K562 (cell line): ENCODE measurements at regions not wholly inside any gene's neighbourhood (a gene's known extent, or its start where the extent isn't known, plus 50 kb on each side); places are given as distances from the start of the nearest gene placed in this dataset.
"Not testable (repeated sequence)": the region's sequence is repeated elsewhere in the genome, so short reads cannot be mapped to it uniquely, and the experiment has no call there.

Experiments
- ATAC-seq: fragments of 200-7000 bp; cut with Tn5 transposase; 3 replicates; pipeline ENCODE4 v1.9.1; 2020; ENCODE audit warnings: moderate library complexity
- BruUV-seq: library from RNA; stranded (reverse); fragments of 400-500 nt; replicated peaks from 2 replicates; lab custom pipeline; 2021; lab: Mats Ljungman, UMichigan
- CTCF ChIA-PET: fragments of 300-600 bp; formaldehyde crosslinking; extraction: SDS; loops from one replicate; lab custom pipeline; 2021; ENCODE audit warnings: low intra/inter-chr PET ratio; lab: Yijun Ruan, JAX
- POLR2A ChIA-PET: fragments of 300-600, 350-650 bp; sonication (Branson Sonifier 250); formaldehyde crosslinking; extraction: SDS; loops from one replicate; lab custom pipeline; 2021; ENCODE audit warnings: antibody characterized with exemption, inconsistent platforms; lab: Yijun Ruan, JAX
- DNase-seq, 4 experiments: peaks; one replicate each; pipeline versions ENCODE4 v3.0.0 to v3.0.0-alpha.2; 2011 to 2018; ENCODE audit warnings: low spot score in 3 of 4, mixed read lengths in 3 of 4; ENCODE audit errors: extremely low read depth in 1 of 4
- FAIRE-seq: peaks from 2 replicates; lab custom pipeline; 2011; peaks lifted over from hg19 to GRCh38; lab: Jason Lieb, UNC
- H2AFZ ChIP-seq: 2 replicates; pipeline ENCODE4 v1.6.0; 2011; ENCODE audit warnings: low read depth, low read length, control low read depth, inconsistent platforms
- H3K27ac ChIP-seq: fragments of 200-600 bp; 3 replicates; pipeline ENCODE4 v1.8.0; 2011; ENCODE audit warnings: low read depth, mild to moderate bottlenecking, control low read depth, inconsistent platforms, low read length, moderate library complexity, mixed read lengths; ENCODE audit errors: extremely low read depth
- H3K27me3 ChIP-seq, 2 experiments: fragments of 300-600 bp in 1 of 2; 2 replicates in 1 of 2; 3 replicates in 1 of 2; pipeline versions ENCODE4 v1.6.0 to v1.8.0; 2011; ENCODE audit warnings: inconsistent platforms in 2 of 2, low read length in 2 of 2, mild to moderate bottlenecking in 1 of 2, mixed read lengths in 1 of 2, moderate library complexity in 1 of 2; ENCODE audit not compliant: control insufficient read depth in 2 of 2, insufficient read depth in 2 of 2
- H3K36me3 ChIP-seq: fragments of 300-600 bp; 3 replicates; pipeline ENCODE4 v1.8.0; 2011; ENCODE audit warnings: mild to moderate bottlenecking, low read length, inconsistent platforms; ENCODE audit not compliant: control insufficient read depth, insufficient read depth
- H3K4me1 ChIP-seq, 2 experiments: fragments of 200-600 bp in 1 of 2; replicated peaks in 1 of 2; 2 replicates in 1 of 2; 3 replicates in 1 of 2; pipeline versions ENCODE4 v1.5.1 to v1.8.0; 2011; ENCODE audit warnings: inconsistent platforms in 2 of 2, low read length in 2 of 2, mild to moderate bottlenecking in 1 of 2, mixed read lengths in 1 of 2, moderate library complexity in 1 of 2; ENCODE audit not compliant: control insufficient read depth in 2 of 2, insufficient read depth in 2 of 2
- H3K4me2 ChIP-seq: 2 replicates; pipeline ENCODE4 v1.6.1; 2011; ENCODE audit warnings: low read length, control low read depth, inconsistent platforms, mixed read lengths; ENCODE audit not compliant: insufficient read depth
- H3K4me3 ChIP-seq: fragments of 200-600 bp; sonication (generic), shearing (Covaris generic); 2 replicates; pipeline ENCODE4 v1.5.1; 2016; ENCODE audit warnings: control low read depth, inconsistent platforms
- H3K79me2 ChIP-seq: fragments of 200-600 bp; 3 replicates; pipeline ENCODE4 v1.8.0; 2011; ENCODE audit warnings: low read length, inconsistent platforms; ENCODE audit not compliant: control insufficient read depth, insufficient read depth
- H3K9ac ChIP-seq, 2 experiments: 2 replicates each; pipeline versions ENCODE4 v1.6.0 to v1.6.1; 2011; ENCODE audit warnings: low read depth in 2 of 2, low read length in 2 of 2, control low read depth in 1 of 2, inconsistent platforms in 1 of 2, mild to moderate bottlenecking in 1 of 2, mixed read lengths in 1 of 2; ENCODE audit not compliant: insufficient read depth in 1 of 2
- H3K9me1 ChIP-seq: one replicate; pipeline ENCODE4 v1.6.0; 2011; ENCODE audit warnings: inconsistent platforms, mild to moderate bottlenecking, low read length, moderate library complexity; ENCODE audit not compliant: control insufficient read depth, insufficient read depth
- H3K9me3 ChIP-seq: replicated peaks from 2 replicates; pipeline ENCODE4 v1.5.1; 2011; ENCODE audit warnings: low read depth, low read length, inconsistent platforms; ENCODE audit not compliant: control insufficient read depth, insufficient read depth
- H4K20me1 ChIP-seq: replicated peaks from 2 replicates; pipeline ENCODE4 v1.6.1; 2011; ENCODE audit warnings: low read length, inconsistent platforms, mixed read lengths; ENCODE audit not compliant: control insufficient read depth, insufficient read depth
- COPS2 ChIP-seq: fragments of 450-650 bp; conservative IDR thresholded peaks from 2 replicates; pipeline ENCODE4 v1.6.1; 2016; ENCODE audit warnings: mild to moderate bottlenecking, moderate library complexity
- CSDE1 ChIP-seq, 2 experiments: fragments of 450-650 bp; IDR thresholded peaks; 2 replicates each; pipeline ENCODE4 v1.6.1; 2016; ENCODE audit warnings: mild to moderate bottlenecking in 1 of 2
- HDAC8 ChIP-seq: fragments of 450-650 bp; IDR thresholded peaks from 2 replicates; pipeline ENCODE4 v1.6.1; 2016; ENCODE audit warnings: mild to moderate bottlenecking, missing genetic modification characterization, moderate library complexity, missing compliant biosample characterization
- MYC ChIP-seq, 2 experiments: fragments of 250-450 bp in 1 of 2; sonication (Bioruptor Pico) in 1 of 2; IDR thresholded peaks; 2 replicates each; pipeline versions ENCODE4 v1.5.1 to v1.6.1; 2012 to 2021; ENCODE audit warnings: low read depth in 2 of 2, borderline replicate concordance in 1 of 2, improper control_type of control experiment in 1 of 2, low read length in 1 of 2, mild to moderate bottlenecking in 1 of 2, moderate library complexity in 1 of 2
- POLR2AphosphoS2 ChIP-seq: IDR thresholded peaks from 2 replicates; pipeline ENCODE4 v1.6.1; 2012; ENCODE audit warnings: low read length, improper control_type of control experiment
- POLR2AphosphoS5 ChIP-seq: IDR thresholded peaks from 2 replicates; pipeline ENCODE4 v1.6.1; 2011; ENCODE audit warnings: mild to moderate bottlenecking, low read depth, low read length, moderate library complexity; ENCODE audit not compliant: control insufficient read depth, insufficient read depth
- PTTG1 ChIP-seq: fragments of 450-650 bp; IDR thresholded peaks from 2 replicates; pipeline ENCODE4 v1.6.1; 2016; ENCODE audit warnings: low read depth, mild to moderate bottlenecking, missing genetic modification characterization, missing compliant biosample characterization
- SIRT6 ChIP-seq: IDR thresholded peaks from one replicate; pipeline ENCODE4 v1.6.1; 2012; ENCODE audit warnings: low read depth, mild to moderate bottlenecking, control low read depth, inconsistent platforms, low read length, moderate library complexity
- ZFP36 ChIP-seq: fragments of 150-350 bp; IDR thresholded peaks from 2 replicates; pipeline ENCODE4 v1.6.1; 2018; ENCODE audit warnings: low read length, low read depth; ENCODE audit not compliant: partially characterized antibody
- ZNF561 ChIP-seq: fragments of 450-650 bp; formaldehyde crosslinking; conservative IDR thresholded peaks from 2 replicates; pipeline ENCODE4 v1.4.0; 2020; ENCODE audit warnings: mild to moderate bottlenecking, moderate library complexity
- ZNF695 ChIP-seq: fragments of 450-650 bp; formaldehyde crosslinking; IDR thresholded peaks from 2 replicates; pipeline ENCODE4 v1.4.0; 2020; ENCODE audit warnings: mild to moderate bottlenecking, moderate library complexity
- WGBS: fragments of 100-300 bp; shearing (Covaris generic); methylation state at CpG from one replicate; pipeline ENCODE4 v1.1.6; 2016; ENCODE audit warnings: low coverage, mixed read lengths; ENCODE audit not compliant: insufficient coverage; ENCODE audit errors: missing lambda C conversion rate; 5-methylcytosine and 5-hydroxymethylcytosine counted together
- in situ Hi-C: fragments of 300-500 bp; cut with MboI; formaldehyde crosslinking; loops from 4 replicates; pipeline ENCODE4 v1.15.0; 2018; ENCODE audit warnings: inconsistent platforms, mixed read lengths
- intact Hi-C: fragments of 100-400 bp; cut with micrococcal nuclease; formaldehyde crosslinking; loops from 2 replicates; pipeline ENCODE4 v1.14.2; 2022
- TF ChIP-seq, protein P1 (sequence below): fragments of 450-650 bp; formaldehyde crosslinking; IDR thresholded peaks from 2 replicates; pipeline ENCODE4 v1.4.0; 2022; ENCODE audit warnings: missing genetic modification characterization
- TF ChIP-seq, protein P2 (sequence below): fragments of 450-650 bp; conservative IDR thresholded peaks from 2 replicates; pipeline ENCODE4 v1.6.1; 2016; ENCODE audit warnings: missing genetic modification characterization, low read depth, mild to moderate bottlenecking, control low read depth, missing compliant biosample characterization

DNA sequence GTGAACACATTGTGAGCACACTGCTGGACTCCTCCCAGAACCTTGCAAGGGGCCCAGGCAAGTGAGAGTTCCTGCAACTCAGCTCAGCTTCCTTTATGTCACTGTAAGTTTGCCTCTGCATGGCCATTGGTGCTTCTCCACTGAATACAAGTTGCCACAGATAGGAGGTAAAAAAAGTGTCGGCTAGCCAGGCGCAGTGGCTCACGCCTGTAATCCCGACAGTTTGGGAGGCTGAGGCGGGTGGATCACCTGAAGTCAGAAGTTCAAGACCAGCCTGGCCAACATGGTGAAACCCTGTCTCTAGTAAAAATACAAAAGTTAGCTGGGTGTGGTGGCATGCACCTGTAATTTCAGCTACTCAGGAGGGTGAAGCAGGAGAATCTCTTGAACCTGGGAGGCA, 435.8 kb downstream of the CNTN3 start:
- intact Hi-C loops, H3K27me3 ChIP-seq, DNase-seq, BruUV-seq, POLR2A ChIA-PET, CTCF ChIA-PET, H3K9ac ChIP-seq, ATAC-seq, FAIRE-seq, H3K9me1 ChIP-seq, H4K20me1 ChIP-seq, H3K36me3 ChIP-seq, in situ Hi-C loops, H3K27ac ChIP-seq, H2AFZ ChIP-seq, H3K79me2 ChIP-seq, H3K4me3 ChIP-seq, H3K4me2 ChIP-seq, H3K9me3 ChIP-seq, H3K4me1 ChIP-seq: not testable (repeated sequence)
- WGBS = 0% methylated on average over 5 of the region's 5 CpGs

DNA sequence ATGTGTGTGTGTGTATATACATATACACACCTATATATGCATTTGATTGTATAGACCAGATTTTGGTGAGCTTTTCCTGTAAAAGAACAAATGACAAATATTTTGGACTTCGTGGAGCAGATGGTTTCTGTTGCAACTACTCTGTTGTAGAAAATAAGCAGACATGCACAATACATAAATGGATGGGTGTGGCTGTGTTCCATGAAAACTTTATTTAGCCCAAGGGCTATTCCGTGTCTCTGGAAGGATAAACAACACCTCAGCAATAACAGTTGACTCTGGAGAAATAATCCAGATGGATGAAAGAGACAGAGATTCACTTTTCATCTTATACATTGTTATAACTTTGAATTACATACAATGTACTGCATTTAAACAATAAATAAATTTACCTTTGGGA, 441.4 kb downstream of the CNTN3 start:
- Histone ChIP-seq H3K4me3 (no peak overlapping the region), H3K4me2 (no peak overlapping the region), H3K4me1 (no peaks in the 10 kb centered on the region), H3K36me3 (no peaks in the 10 kb centered on the region), H3K9me3 (no peaks in the 10 kb centered on the region), H3K9ac (no peak overlapping the region), H4K20me1 (no peaks in the 10 kb centered on the region), H2AFZ (no peak overlapping the region), H3K27me3 (no peaks in the 10 kb centered on the region), H3K9me1 (no peaks in the 10 kb centered on the region), H3K79me2 (no peaks in the 10 kb centered on the region), H3K27ac (no peak overlapping the region)
- WGBS = 0% methylated on average over 2 of the region's 2 CpGs
- CTCF ChIA-PET = no interaction called here
- ATAC-seq (no peak), FAIRE-seq (no peak), DNase-seq (no peak)
- BruUV-seq = no TSS peak
- in situ Hi-C loops = no loop called here
- intact Hi-C loops = no loop called here
- POLR2A ChIA-PET = no interaction called here
- TF ChIP-seq, protein P1, sequence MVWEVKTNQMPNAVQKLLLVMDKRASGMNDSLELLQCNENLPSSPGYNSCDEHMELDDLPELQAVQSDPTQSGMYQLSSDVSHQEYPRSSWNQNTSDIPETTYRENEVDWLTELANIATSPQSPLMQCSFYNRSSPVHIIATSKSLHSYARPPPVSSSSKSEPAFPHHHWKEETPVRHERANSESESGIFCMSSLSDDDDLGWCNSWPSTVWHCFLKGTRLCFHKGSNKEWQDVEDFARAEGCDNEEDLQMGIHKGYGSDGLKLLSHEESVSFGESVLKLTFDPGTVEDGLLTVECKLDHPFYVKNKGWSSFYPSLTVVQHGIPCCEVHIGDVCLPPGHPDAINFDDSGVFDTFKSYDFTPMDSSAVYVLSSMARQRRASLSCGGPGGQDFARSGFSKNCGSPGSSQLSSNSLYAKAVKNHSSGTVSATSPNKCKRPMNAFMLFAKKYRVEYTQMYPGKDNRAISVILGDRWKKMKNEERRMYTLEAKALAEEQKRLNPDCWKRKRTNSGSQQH = no peak
- TF ChIP-seq PTTG1 (no peak), ZNF561 (CRISPR knock-in tag) (no peak), ZFP36 (no peak), SIRT6 (no peak), CSDE1 (IDR thresholded peaks at IDR 0.05) (no peak), COPS2 (no peak), HDAC8 (tag) (no peak), POLR2AphosphoS5 (no peak), ZNF695 (CRISPR knock-in tag) (no peak), POLR2AphosphoS2 (no peak), MYC (IDR thresholded peaks at IDR 0.05; ENCODE audit: low read depth, low read length) (no peak), MYC (CRISPR knock-in tag; IDR thresholded peaks at IDR 0.05; ENCODE audit: borderline replicate concordance, low read depth) (no peak)
- TF ChIP-seq, protein P2, sequence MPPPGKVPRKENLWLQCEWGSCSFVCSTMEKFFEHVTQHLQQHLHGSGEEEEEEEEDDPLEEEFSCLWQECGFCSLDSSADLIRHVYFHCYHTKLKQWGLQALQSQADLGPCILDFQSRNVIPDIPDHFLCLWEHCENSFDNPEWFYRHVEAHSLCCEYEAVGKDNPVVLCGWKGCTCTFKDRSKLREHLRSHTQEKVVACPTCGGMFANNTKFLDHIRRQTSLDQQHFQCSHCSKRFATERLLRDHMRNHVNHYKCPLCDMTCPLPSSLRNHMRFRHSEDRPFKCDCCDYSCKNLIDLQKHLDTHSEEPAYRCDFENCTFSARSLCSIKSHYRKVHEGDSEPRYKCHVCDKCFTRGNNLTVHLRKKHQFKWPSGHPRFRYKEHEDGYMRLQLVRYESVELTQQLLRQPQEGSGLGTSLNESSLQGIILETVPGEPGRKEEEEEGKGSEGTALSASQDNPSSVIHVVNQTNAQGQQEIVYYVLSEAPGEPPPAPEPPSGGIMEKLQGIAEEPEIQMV (tag) = no peak
